PC-9 (cell line): ENCODE measurements at regions not wholly inside any gene's neighbourhood (a gene's known extent, or its start where the extent isn't known, plus 50 kb on each side); places are given as distances from the start of the nearest gene placed in this dataset.

ENCODE experiments used
- BruUV-seq: library from RNA; stranded (reverse); fragments of 400-500 nt; replicated peaks from 2 replicates; lab custom pipeline; 2021; lab: Mats Ljungman, UMichigan
- CTCF ChIA-PET: fragments of 300-600 bp; sonication (Branson Sonifier 250); formaldehyde crosslinking; loops from one replicate; lab custom pipeline; 2022; ENCODE audit warnings: antibody characterized with exemption; lab: Charles Lee
- POLR2A ChIA-PET: fragments of 300-600 bp; sonication (Branson Sonifier 250); formaldehyde crosslinking; loops from one replicate; lab custom pipeline; 2022; ENCODE audit warnings: antibody characterized with exemption; ENCODE audit not compliant: unreplicated experiment; lab: Charles Lee
- DNase-seq, 2 experiments: peaks; one replicate each; pipeline versions ENCODE4 v3.0.0 to v3.0.0-alpha.2; 2015 to 2022; ENCODE audit warnings: mixed read lengths in 1 of 2
- H2AFZ ChIP-seq: fragments of 200-600 bp; sonication (generic); 2 replicates; pipeline ENCODE4 v1.8.1; 2017; ENCODE audit warnings: antibody characterized with exemption
- H3F3A ChIP-seq: fragments of 200-600 bp; sonication (generic); 2 replicates; pipeline ENCODE4 v1.8.1; 2017; ENCODE audit warnings: antibody characterized with exemption, mild to moderate bottlenecking, low read depth; ENCODE audit not compliant: insufficient read depth
- H3K27ac ChIP-seq: fragments of 200-600 bp; sonication (generic); 2 replicates; pipeline ENCODE4 v1.6.1; 2016; ENCODE audit warnings: mixed run types
- H3K27me3 ChIP-seq: fragments of 200-600 bp; sonication (generic); 2 replicates; pipeline ENCODE4 v1.6.1; 2016; ENCODE audit warnings: low read depth, mixed run types; ENCODE audit not compliant: insufficient read depth
- H3K36me3 ChIP-seq: fragments of 200-600 bp; sonication (generic); 2 replicates; pipeline ENCODE4 v1.6.1; 2016; ENCODE audit warnings: low read depth, mixed run types
- H3K4me1 ChIP-seq: fragments of 200-600 bp; sonication (generic); replicated peaks from 2 replicates; pipeline ENCODE4 v1.6.1; 2016; ENCODE audit warnings: mixed run types; ENCODE audit not compliant: insufficient read depth
- H3K4me2 ChIP-seq: fragments of 200-600 bp; sonication (generic); 2 replicates; pipeline ENCODE4 v1.6.1; 2017; ENCODE audit warnings: mixed run types
- H3K4me3 ChIP-seq: fragments of 200-600 bp; sonication (generic); 2 replicates; pipeline ENCODE4 v1.6.1; 2016; ENCODE audit warnings: mixed run types
- H3K79me2 ChIP-seq: fragments of 200-600 bp; sonication (generic); 2 replicates; pipeline ENCODE4 v1.6.1; 2017; ENCODE audit warnings: low read depth, mixed run types
- H3K9me2 ChIP-seq: fragments of 200-600 bp; sonication (generic); 2 replicates; pipeline ENCODE4 v1.8.1; 2017; ENCODE audit warnings: mild to moderate bottlenecking; ENCODE audit not compliant: insufficient read depth
- H3K9me3 ChIP-seq: fragments of 200-600 bp; sonication (generic); 2 replicates; pipeline ENCODE4 v1.8.1; 2016; ENCODE audit warnings: low read depth; ENCODE audit not compliant: insufficient read depth
- H4K20me1 ChIP-seq: fragments of 200-600 bp; sonication (generic); 2 replicates; pipeline ENCODE4 v1.8.1; 2017; ENCODE audit not compliant: insufficient read depth
- EZH2 ChIP-seq: fragments of 200-600 bp; sonication (generic); IDR thresholded peaks from 2 replicates; pipeline ENCODE4 v1.8.0; 2017; ENCODE audit warnings: antibody characterized with exemption, low read depth
- intact Hi-C: fragments of 100-400 bp; cut with micrococcal nuclease; formaldehyde crosslinking; loops from one replicate; pipeline ENCODE4 v1.10.0; 2022; ENCODE audit not compliant: unreplicated experiment
- TF ChIP-seq, protein P1 (sequence below): fragments of 200-600 bp; sonication (generic); conservative IDR thresholded peaks from 2 replicates; pipeline ENCODE4 v1.6.1; 2017; ENCODE audit warnings: mixed run types, antibody characterized with exemption, mild to moderate bottlenecking, moderate library complexity

DNA sequence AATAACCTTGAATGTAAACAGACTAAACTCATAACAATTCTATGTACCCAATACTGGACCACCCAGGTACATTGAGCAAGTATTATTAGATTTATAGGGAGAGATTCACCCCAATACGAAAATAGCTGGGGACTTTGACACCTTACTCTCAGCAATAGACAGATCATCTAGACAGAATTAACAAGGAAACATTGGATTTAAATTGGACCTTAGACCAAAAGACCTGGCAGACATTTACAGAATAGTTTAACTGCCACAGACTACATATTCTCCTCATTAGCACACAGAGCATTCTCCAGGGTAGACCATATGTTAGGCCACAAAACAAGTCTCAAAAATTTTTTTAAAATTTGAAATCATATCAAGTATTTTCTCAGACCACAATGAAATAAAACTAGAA, 397.4 kb downstream of the PIK3R1 start:
- POLR2A ChIA-PET: no interaction called here

DNA sequence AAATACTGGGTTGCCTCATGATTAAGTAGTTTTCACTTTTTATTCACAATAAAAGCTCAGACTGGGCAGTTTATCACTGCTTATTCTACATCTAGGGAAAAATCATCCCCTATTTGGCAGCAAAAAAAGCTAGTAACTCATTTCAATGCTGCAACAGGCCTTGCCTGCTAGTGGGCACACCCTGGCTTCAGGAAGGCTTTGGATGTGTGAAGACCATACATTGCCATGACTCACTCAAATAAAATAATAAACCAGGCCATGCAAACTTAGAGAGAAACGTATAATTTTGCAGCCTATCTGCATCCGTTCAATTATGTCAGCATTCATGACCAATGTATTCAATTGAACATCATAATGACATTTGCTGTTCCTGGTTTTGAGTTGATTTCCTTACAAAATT, 402.9 kb downstream of the PIK3R1 start:
- Histone ChIP-seq H3K27ac (no peak overlapping the region), H3K4me2 (no peak overlapping the region), H3K9me2 (peaks cover 3% of the 10 kb centered on the region; the same call in 1 of the 2 replicates), H3K9me3 (0 out of 2 replicates have a peak, but pooled peaks cover 3% of the 10 kb centered on the region), H3K4me3 (no peak overlapping the region), H3F3A (no peaks in the 10 kb centered on the region), H4K20me1 (no peaks in the 10 kb centered on the region), H3K4me1 (no peaks in the 10 kb centered on the region), H3K36me3 (no peaks in the 10 kb centered on the region), H3K79me2 (no peaks in the 10 kb centered on the region), H2AFZ (no peak overlapping the region), H3K27me3 (no peaks in the 10 kb centered on the region)
- ChIA-PET CTCF (no interaction called here), POLR2A (no interaction called here)
- intact Hi-C loops: no loop called here
- DNase-seq: no peak
- BruUV-seq: no TSS peak
- no peak for TF ChIP-seq EZH2
- TF ChIP-seq, protein P1, sequence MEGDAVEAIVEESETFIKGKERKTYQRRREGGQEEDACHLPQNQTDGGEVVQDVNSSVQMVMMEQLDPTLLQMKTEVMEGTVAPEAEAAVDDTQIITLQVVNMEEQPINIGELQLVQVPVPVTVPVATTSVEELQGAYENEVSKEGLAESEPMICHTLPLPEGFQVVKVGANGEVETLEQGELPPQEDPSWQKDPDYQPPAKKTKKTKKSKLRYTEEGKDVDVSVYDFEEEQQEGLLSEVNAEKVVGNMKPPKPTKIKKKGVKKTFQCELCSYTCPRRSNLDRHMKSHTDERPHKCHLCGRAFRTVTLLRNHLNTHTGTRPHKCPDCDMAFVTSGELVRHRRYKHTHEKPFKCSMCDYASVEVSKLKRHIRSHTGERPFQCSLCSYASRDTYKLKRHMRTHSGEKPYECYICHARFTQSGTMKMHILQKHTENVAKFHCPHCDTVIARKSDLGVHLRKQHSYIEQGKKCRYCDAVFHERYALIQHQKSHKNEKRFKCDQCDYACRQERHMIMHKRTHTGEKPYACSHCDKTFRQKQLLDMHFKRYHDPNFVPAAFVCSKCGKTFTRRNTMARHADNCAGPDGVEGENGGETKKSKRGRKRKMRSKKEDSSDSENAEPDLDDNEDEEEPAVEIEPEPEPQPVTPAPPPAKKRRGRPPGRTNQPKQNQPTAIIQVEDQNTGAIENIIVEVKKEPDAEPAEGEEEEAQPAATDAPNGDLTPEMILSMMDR: no peak

More for the DNA sequence above, 397.4 kb downstream of the PIK3R1 start:
- Histone ChIP-seq H4K20me1 (no peaks in the 10 kb centered on the region), H3F3A (no peaks in the 10 kb centered on the region), H3K4me1 (no peaks in the 10 kb centered on the region), H3K27me3 (no peaks in the 10 kb centered on the region), H3K36me3 (no peaks in the 10 kb centered on the region), H3K79me2 (no peaks in the 10 kb centered on the region), H3K4me2 (no peak overlapping the region), H3K4me3 (no peak overlapping the region), H3K9me2 (peaks cover 7% of the 10 kb centered on the region), H3K27ac (no peak overlapping the region), H3K9me3 (peaks cover 3% of the 10 kb centered on the region; the same call in 1 of the 2 replicates), H2AFZ (no peak overlapping the region)
- no TSS peak for BruUV-seq
- DNase-seq: no peak
- no peak for TF ChIP-seq EZH2
- intact Hi-C loops: loop anchor here (2.0 kb wide), 1 partner anchor 32 kb away; no protein-coding TSS in a partner anchor
- CTCF ChIA-PET: no interaction called here

DNA sequence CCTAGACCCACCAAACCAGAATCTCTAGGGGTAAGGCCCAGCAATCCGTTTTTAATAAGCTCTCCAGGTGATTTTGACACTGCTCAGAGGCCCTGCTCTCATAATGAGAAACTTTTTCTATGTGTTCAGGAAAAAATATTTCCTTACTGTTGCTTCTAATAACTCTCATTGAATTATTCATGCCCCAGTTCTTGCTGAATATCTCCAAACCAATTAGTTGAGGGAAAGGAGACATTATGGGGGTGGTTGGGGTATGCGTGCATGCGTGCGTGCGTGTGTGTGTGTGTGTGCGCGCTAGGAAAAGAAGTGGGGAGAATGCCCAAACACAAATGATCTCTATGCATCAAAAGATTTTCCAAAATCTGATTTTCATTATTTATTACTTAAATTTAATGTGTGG, 411.4 kb downstream of the PIK3R1 start:
- H3K4me3 ChIP-seq: no peak overlapping the region
- no peak overlapping the region for H2AFZ ChIP-seq
- no TSS peak for BruUV-seq
- TF ChIP-seq EZH2: no peak
- TF ChIP-seq, protein P1: no peak
- H3F3A ChIP-seq: no peaks in the 10 kb centered on the region
- H3K27me3 ChIP-seq: no peaks in the 10 kb centered on the region
- 0 out of 2 replicates have a peak, but pooled peaks cover 3% of the 10 kb centered on the region for H3K9me3 ChIP-seq
- no peaks in the 10 kb centered on the region for H3K79me2 ChIP-seq
- no peaks in the 10 kb centered on the region for H4K20me1 ChIP-seq
- CTCF ChIA-PET: no interaction called here
- no peaks in the 10 kb centered on the region for H3K36me3 ChIP-seq
- H3K9me2 ChIP-seq: no peaks in the 10 kb centered on the region
- POLR2A ChIA-PET: no interaction called here
- no peaks in the 10 kb centered on the region for H3K4me1 ChIP-seq
- no peak overlapping the region for H3K27ac ChIP-seq
- H3K4me2 ChIP-seq: no peak overlapping the region
- no peak for DNase-seq
- intact Hi-C loops: no loop called here
